Endodermal cell (in vitro differentiated cells): ENCODE measurements at regions not wholly inside any gene's neighbourhood (a gene's known extent, or its start where the extent isn't known, plus 50 kb on each side); places are given as distances from the start of the nearest gene placed in this dataset.

ENCODE experiments used
- DNase-seq: peaks from one replicate; pipeline ENCODE4 v3.0.0-alpha.2; 2017
- H3K27ac ChIP-seq: 2 replicates; pipeline ENCODE4 v1.5.1; 2013; ENCODE audit warnings: mild to moderate bottlenecking, low read depth, low read length, moderate library complexity
- H3K27me3 ChIP-seq: 2 replicates; pipeline ENCODE4 v1.6.1; 2013; ENCODE audit warnings: mild to moderate bottlenecking, low read length, moderate library complexity; ENCODE audit not compliant: insufficient read depth, control insufficient read depth, poor library complexity, severe bottlenecking
- H3K36me3 ChIP-seq: 2 replicates; pipeline ENCODE4 v1.7.0; 2013; ENCODE audit warnings: mild to moderate bottlenecking, low read length, moderate library complexity; ENCODE audit not compliant: control insufficient read depth, insufficient read depth
- H3K4me1 ChIP-seq: one replicate; pipeline ENCODE4 v1.7.0; 2013; ENCODE audit warnings: low read length; ENCODE audit not compliant: control insufficient read depth, insufficient read depth
- H3K4me3 ChIP-seq: 2 replicates; pipeline ENCODE4 v1.5.1; 2013; ENCODE audit warnings: mild to moderate bottlenecking, low read length, moderate library complexity
- H3K9ac ChIP-seq: 2 replicates; pipeline ENCODE4 v1.6.1; 2013; ENCODE audit warnings: mild to moderate bottlenecking, low read length, moderate library complexity; ENCODE audit not compliant: poor library complexity, severe bottlenecking; ENCODE audit errors: extremely low read depth
- H3K9me3 ChIP-seq: 2 replicates; pipeline ENCODE4 v1.6.1; 2013; ENCODE audit warnings: mild to moderate bottlenecking, low read length, moderate library complexity; ENCODE audit not compliant: control insufficient read depth
- H3K27ac Mint-ChIP-seq: 2 replicates; pipeline ENCODE4 v1.8.0; 2020; ENCODE audit warnings: mixed read lengths
- H3K27me3 Mint-ChIP-seq: 2 replicates; pipeline ENCODE4 v1.8.0; 2021; ENCODE audit warnings: mild to moderate bottlenecking, mixed read lengths; ENCODE audit not compliant: insufficient read depth
- H3K36me3 Mint-ChIP-seq: 2 replicates; pipeline ENCODE4 v1.8.0; 2020; ENCODE audit warnings: low read depth, mixed read lengths
- H3K4me1 Mint-ChIP-seq: 2 replicates; pipeline ENCODE4 v1.8.0; 2020; ENCODE audit warnings: mixed read lengths
- H3K4me3 Mint-ChIP-seq: 2 replicates; pipeline ENCODE4 v1.8.0; 2020; ENCODE audit warnings: mild to moderate bottlenecking, moderate library complexity, mixed read lengths
- H3K9me3 Mint-ChIP-seq: 2 replicates; pipeline ENCODE4 v1.8.0; 2020; ENCODE audit warnings: mild to moderate bottlenecking, mixed read lengths
- CTCF ChIP-seq: fragments of 200-600 bp; sonication (generic); conservative IDR thresholded peaks from 2 replicates; pipeline ENCODE4 v1.5.0; 2021; ENCODE audit warnings: antibody characterized with exemption, mild to moderate bottlenecking
- WGBS, 2 experiments: methylation state at CpG; one replicate each; pipeline versions ENCODE4 v1.1.5 to v1.1.7; 2013; ENCODE audit warnings: missing lambda C conversion rate in 2 of 2, mixed read lengths in 1 of 2; ENCODE audit not compliant: insufficient coverage in 1 of 2, insufficient read length in 1 of 2; 5-methylcytosine and 5-hydroxymethylcytosine counted together

- Mint-ChIP-seq H3K36me3 (peaks cover 3% of the 10 kb centered on the region), H3K27me3 (peaks cover 21% of the 10 kb centered on the region), H3K27ac (no peak overlapping the region), H3K9me3 (peaks cover 10% of the 10 kb centered on the region), H3K4me3 (no peak overlapping the region), H3K4me1 (peaks cover 24% of the 10 kb centered on the region)
- Histone ChIP-seq H3K9ac (no peak overlapping the region), H3K9me3 (no peaks in the 10 kb centered on the region), H3K36me3 (no peaks in the 10 kb centered on the region), H3K4me1 (no peaks in the 10 kb centered on the region), H3K4me3 (no peak overlapping the region), H3K27ac (no peak overlapping the region), H3K27me3 (no peaks in the 10 kb centered on the region)
- DNase-seq: peak; percentile 49
- 81% methylated on average over 6 to 10 of the region's 13 CpGs for WGBS, 2 experiments
- no peak for TF ChIP-seq CTCF
Observed at GRCh38 chr1:4964634-4965345, 310.4 kb downstream of the AJAP1 start.

GRCh38 chr1:4963251-4963650, 308.8 kb downstream of the AJAP1 start:
- Histone ChIP-seq H3K27me3 (no peaks in the 10 kb centered on the region), H3K4me1 (no peaks in the 10 kb centered on the region), H3K9me3 (no peaks in the 10 kb centered on the region), H3K27ac (no peak overlapping the region), H3K4me3 (no peak overlapping the region), H3K36me3 (no peaks in the 10 kb centered on the region), H3K9ac (no peak overlapping the region)
- Mint-ChIP-seq H3K9me3 (peaks cover 6% of the 10 kb centered on the region), H3K4me3 (no peak overlapping the region), H3K27me3 (peaks cover 21% of the 10 kb centered on the region), H3K27ac (no peak overlapping the region), H3K4me1 (peaks cover 24% of the 10 kb centered on the region), H3K36me3 (peaks cover 3% of the 10 kb centered on the region)
- no peak for TF ChIP-seq CTCF
- 94 to 95% methylated on average over 4 to 8 of the region's 8 CpGs for WGBS, 2 experiments
- no peak for DNase-seq

GRCh38 chr1:4962836-4963235, 308.4 kb downstream of the AJAP1 start:
- H3K27me3 Mint-ChIP-seq: peaks cover 20% of the 10 kb centered on the region
- no peak for DNase-seq
- H3K9me3 Mint-ChIP-seq: peaks cover 2% of the 10 kb centered on the region
- no peak for TF ChIP-seq CTCF
- Histone ChIP-seq H3K9ac (no peak overlapping the region), H3K4me3 (no peak overlapping the region), H3K4me1 (no peaks in the 10 kb centered on the region), H3K9me3 (no peaks in the 10 kb centered on the region), H3K27ac (no peak overlapping the region), H3K36me3 (no peaks in the 10 kb centered on the region), H3K27me3 (no peaks in the 10 kb centered on the region)
- WGBS, 2 experiments: 93 to 96% methylated on average over 9 to 10 of the region's 10 CpGs
- H3K4me3 Mint-ChIP-seq: no peak overlapping the region
- no peak overlapping the region for H3K27ac Mint-ChIP-seq
- peaks cover 1% of the 10 kb centered on the region for H3K36me3 Mint-ChIP-seq
- H3K4me1 Mint-ChIP-seq: peaks cover 24% of the 10 kb centered on the region
